ENCODE measurements at regions not wholly inside any gene's neighbourhood (a gene's known extent, or its start where the extent isn't known, plus 50 kb on each side); places are given as distances from the start of the nearest gene placed in this dataset.

DNA sequence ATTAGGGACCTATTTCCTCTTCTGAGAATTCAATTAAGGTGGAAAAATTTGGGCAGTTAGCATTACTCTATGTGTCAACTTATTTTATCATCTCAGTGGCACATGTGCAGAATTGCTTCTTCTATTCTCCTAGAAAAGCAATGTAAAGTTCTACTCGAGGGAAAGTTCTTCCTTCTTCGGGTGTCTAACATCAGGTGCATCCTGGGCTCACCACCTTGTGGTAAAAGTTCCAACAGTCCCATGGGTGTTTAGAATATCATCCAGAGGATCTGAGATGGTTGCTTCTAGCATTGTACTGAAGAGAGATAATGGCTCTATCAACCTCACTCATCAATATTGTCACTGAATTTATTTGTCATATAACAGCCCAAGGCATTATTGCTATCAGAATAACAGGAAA lies 969.7 kb downstream of the PDHA2 start:
- no peaks in the 10 kb centered on the region for H3K79me2 ChIP-seq (ENCODE audit: control insufficient read depth, insufficient read depth, low read length)
- H2BK15ac ChIP-seq (replicated peaks; ENCODE audit: low read depth) = no peak overlapping the region
- H3K27ac ChIP-seq (ENCODE audit: low read depth, low read length) = no peak overlapping the region
- H3K79me1 ChIP-seq (ENCODE audit: low read length) = no peaks in the 10 kb centered on the region
- no CpG with 5 or more reads among the region's 2 CpGs for WGBS (ENCODE audit: extremely low coverage, insufficient coverage, low lambda C conversion rate)
- H3K4ac ChIP-seq (ENCODE audit: low read depth, low read length) = no peak overlapping the region
- H3K4me1 ChIP-seq (ENCODE audit: control insufficient read depth, low read depth, low read length) = no peaks in the 10 kb centered on the region
- H3K4me2 ChIP-seq (ENCODE audit: low read length) = no peak overlapping the region
- no peaks in the 10 kb centered on the region for H3K36me3 ChIP-seq (ENCODE audit: control insufficient read depth, insufficient read depth, low read length)
- no peak overlapping the region for H2BK5ac ChIP-seq (ENCODE audit: low read length)
- no peak overlapping the region for H4K8ac ChIP-seq (ENCODE audit: low read depth, low read length)
- no peak overlapping the region for H3K56ac ChIP-seq (ENCODE audit: low read length)
- no peak for DNase-seq
- H3K4me3 ChIP-seq (ENCODE audit: low read length) = no peak overlapping the region
- no peak overlapping the region for H2AK5ac ChIP-seq (ENCODE audit: low read length)
- no peak overlapping the region for H3K18ac ChIP-seq (ENCODE audit: low read length)
- no peak overlapping the region for H4K5ac ChIP-seq (ENCODE audit: low read length)
- no peak overlapping the region for H3K23ac ChIP-seq (ENCODE audit: low read length)
- H3K9ac ChIP-seq (ENCODE audit: low read length) = no peak overlapping the region
- H3K27me3 ChIP-seq (ENCODE audit: insufficient read depth, low read length, poor library complexity) = no peaks in the 10 kb centered on the region
- H2BK120ac ChIP-seq (ENCODE audit: low read depth, low read length) = no peak overlapping the region

DNA sequence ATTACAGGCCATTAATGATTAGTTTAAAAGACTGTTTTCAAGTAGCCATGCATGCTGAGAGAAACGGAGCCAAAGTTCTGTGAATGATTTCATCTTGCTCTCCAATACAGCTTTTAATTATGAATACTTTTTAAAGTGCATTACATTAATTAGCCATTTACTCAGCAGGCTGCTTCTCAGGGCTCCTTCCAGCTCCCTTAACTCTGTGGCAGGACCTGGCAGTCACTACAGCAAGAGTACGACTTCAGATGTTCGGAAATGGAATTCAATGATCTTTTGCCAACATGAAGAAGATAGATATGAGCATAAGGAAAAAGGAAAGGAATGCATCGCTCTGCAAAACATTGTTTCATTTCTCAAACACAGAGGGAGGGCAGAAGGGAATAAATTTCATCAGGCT lies 987.2 kb downstream of the PDHA2 start:
- Histone ChIP-seq H3K56ac (ENCODE audit: low read length) (no peak overlapping the region), H3K18ac (ENCODE audit: low read length) (no peak overlapping the region), H2BK5ac (ENCODE audit: low read length) (no peak overlapping the region), H3K4me1 (ENCODE audit: control insufficient read depth, low read depth, low read length) (no peaks in the 10 kb centered on the region), H4K8ac (ENCODE audit: low read depth, low read length) (no peak overlapping the region), H3K4ac (ENCODE audit: low read depth, low read length) (no peak overlapping the region), H2BK120ac (ENCODE audit: low read depth, low read length) (no peak overlapping the region), H4K5ac (ENCODE audit: low read length) (no peak overlapping the region), H3K9ac (ENCODE audit: low read length) (no peak overlapping the region), H3K4me2 (ENCODE audit: low read length) (no peak overlapping the region), H2AK5ac (ENCODE audit: low read length) (no peak overlapping the region), H3K4me3 (ENCODE audit: low read length) (no peak overlapping the region), H2BK15ac (replicated peaks; ENCODE audit: low read depth) (no peak overlapping the region), H3K79me2 (ENCODE audit: control insufficient read depth, insufficient read depth, low read length) (no peaks in the 10 kb centered on the region), H3K23ac (ENCODE audit: low read length) (no peak overlapping the region), H3K27me3 (ENCODE audit: insufficient read depth, low read length, poor library complexity) (no peaks in the 10 kb centered on the region), H3K27ac (ENCODE audit: low read depth, low read length) (no peak overlapping the region), H3K36me3 (ENCODE audit: control insufficient read depth, insufficient read depth, low read length) (no peaks in the 10 kb centered on the region), H3K79me1 (ENCODE audit: low read length) (no peaks in the 10 kb centered on the region)
- no peak for DNase-seq
- no CpG with 5 or more reads among the region's 4 CpGs for WGBS (ENCODE audit: extremely low coverage, insufficient coverage, low lambda C conversion rate)

DNA sequence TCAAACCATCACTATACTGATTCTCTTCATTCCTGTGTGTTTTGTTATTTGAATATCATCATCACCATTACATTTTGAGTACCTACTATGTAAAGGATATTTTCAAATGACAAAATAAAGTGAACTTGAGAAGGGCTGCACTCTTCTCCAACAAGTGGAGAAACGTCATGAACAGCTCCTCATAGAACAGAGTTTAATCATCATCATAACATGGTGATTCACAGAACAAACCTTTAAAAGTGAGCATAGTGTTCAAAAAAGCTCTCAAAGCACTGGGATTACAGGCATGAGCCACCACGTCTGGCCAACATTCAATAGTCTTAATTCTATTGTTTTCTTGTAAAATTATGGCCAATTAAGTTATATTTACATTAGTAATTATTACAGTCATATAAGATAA lies 993.9 kb downstream of the PDHA2 start:
- Histone ChIP-seq H2AK5ac (ENCODE audit: low read length) (no peak overlapping the region), H4K8ac (ENCODE audit: low read depth, low read length) (no peak overlapping the region), H3K9ac (ENCODE audit: low read length) (no peak overlapping the region), H2BK120ac (ENCODE audit: low read depth, low read length) (no peak overlapping the region), H4K5ac (ENCODE audit: low read length) (no peak overlapping the region), H3K27ac (ENCODE audit: low read depth, low read length) (no peak overlapping the region), H3K23ac (ENCODE audit: low read length) (no peak overlapping the region), H3K27me3 (ENCODE audit: insufficient read depth, low read length, poor library complexity) (no peaks in the 10 kb centered on the region), H3K56ac (ENCODE audit: low read length) (no peak overlapping the region), H3K36me3 (ENCODE audit: control insufficient read depth, insufficient read depth, low read length) (no peaks in the 10 kb centered on the region), H2BK5ac (ENCODE audit: low read length) (no peak overlapping the region), H3K18ac (ENCODE audit: low read length) (no peak overlapping the region), H3K4ac (ENCODE audit: low read depth, low read length) (no peak overlapping the region), H3K4me2 (ENCODE audit: low read length) (no peak overlapping the region), H3K4me3 (ENCODE audit: low read length) (no peak overlapping the region), H3K79me1 (ENCODE audit: low read length) (no peaks in the 10 kb centered on the region), H2BK15ac (replicated peaks; ENCODE audit: low read depth) (no peak overlapping the region), H3K79me2 (ENCODE audit: control insufficient read depth, insufficient read depth, low read length) (no peaks in the 10 kb centered on the region), H3K4me1 (ENCODE audit: control insufficient read depth, low read depth, low read length) (no peaks in the 10 kb centered on the region)
- no peak for DNase-seq
- WGBS (ENCODE audit: extremely low coverage, insufficient coverage, low lambda C conversion rate) = no CpG with 5 or more reads among the region's 2 CpGs

DNA sequence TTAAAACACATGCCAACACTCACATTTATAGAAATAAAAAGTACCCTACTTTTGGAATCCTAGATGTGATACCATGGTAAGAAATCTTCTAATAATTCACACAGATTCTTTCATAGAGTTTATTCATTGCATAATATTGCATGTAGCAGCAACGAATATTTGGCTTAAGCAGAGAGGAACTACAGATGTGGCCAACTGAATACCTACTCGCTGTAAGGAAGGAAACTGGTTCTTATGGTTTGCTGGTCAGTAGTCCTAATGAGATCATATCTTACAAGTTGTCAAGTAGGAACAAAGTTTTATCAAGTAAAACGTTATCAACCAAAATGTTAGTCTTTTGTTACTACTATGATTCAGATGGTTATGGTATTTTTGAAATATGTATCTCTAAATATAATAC lies 996.1 kb downstream of the PDHA2 start:
- Histone ChIP-seq H3K36me3 (ENCODE audit: control insufficient read depth, insufficient read depth, low read length) (no peaks in the 10 kb centered on the region), H3K9ac (ENCODE audit: low read length) (no peak overlapping the region), H3K79me2 (ENCODE audit: control insufficient read depth, insufficient read depth, low read length) (no peaks in the 10 kb centered on the region), H2BK5ac (ENCODE audit: low read length) (no peak overlapping the region), H3K56ac (ENCODE audit: low read length) (no peak overlapping the region), H3K4ac (ENCODE audit: low read depth, low read length) (no peak overlapping the region), H3K23ac (ENCODE audit: low read length) (no peak overlapping the region), H3K79me1 (ENCODE audit: low read length) (no peaks in the 10 kb centered on the region), H3K4me1 (ENCODE audit: control insufficient read depth, low read depth, low read length) (no peaks in the 10 kb centered on the region), H2BK120ac (ENCODE audit: low read depth, low read length) (no peak overlapping the region), H3K27me3 (ENCODE audit: insufficient read depth, low read length, poor library complexity) (no peaks in the 10 kb centered on the region), H4K5ac (ENCODE audit: low read length) (no peak overlapping the region), H3K27ac (ENCODE audit: low read depth, low read length) (no peak overlapping the region), H3K4me2 (ENCODE audit: low read length) (no peak overlapping the region), H3K4me3 (ENCODE audit: low read length) (no peak overlapping the region), H4K8ac (ENCODE audit: low read depth, low read length) (no peak overlapping the region), H2AK5ac (ENCODE audit: low read length) (no peak overlapping the region), H2BK15ac (replicated peaks; ENCODE audit: low read depth) (no peak overlapping the region), H3K18ac (ENCODE audit: low read length) (no peak overlapping the region)
- WGBS (ENCODE audit: extremely low coverage, insufficient coverage, low lambda C conversion rate) = no CpG with 5 or more reads among the region's 3 CpGs
- no peak for DNase-seq

DNA sequence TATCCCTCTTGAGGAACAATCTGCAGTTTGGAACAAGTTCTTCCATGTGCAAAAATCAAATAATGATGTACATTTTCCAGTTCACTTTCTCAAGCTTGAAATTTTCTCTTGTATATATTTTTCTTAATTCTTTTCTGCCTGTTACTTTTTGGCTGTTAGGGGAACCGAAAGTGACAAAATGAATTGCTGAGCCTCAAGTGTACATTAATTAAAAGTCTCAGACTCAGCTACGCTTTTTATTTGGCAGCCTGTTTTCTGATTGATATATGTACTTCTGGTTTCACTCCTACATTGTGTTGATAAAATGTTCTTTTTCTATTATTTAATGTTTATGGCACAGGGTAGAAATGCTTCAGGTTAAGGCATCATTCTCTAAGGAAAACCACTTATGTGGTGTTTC lies 999.5 kb downstream of the PDHA2 start:
- no peak overlapping the region for H3K9ac ChIP-seq (ENCODE audit: low read length)
- H3K23ac ChIP-seq (ENCODE audit: low read length) = no peak overlapping the region
- H3K36me3 ChIP-seq (ENCODE audit: control insufficient read depth, insufficient read depth, low read length) = no peaks in the 10 kb centered on the region
- H3K27me3 ChIP-seq (ENCODE audit: insufficient read depth, low read length, poor library complexity) = no peaks in the 10 kb centered on the region
- no peak overlapping the region for H4K5ac ChIP-seq (ENCODE audit: low read length)
- H3K18ac ChIP-seq (ENCODE audit: low read length) = no peak overlapping the region
- no peak overlapping the region for H4K8ac ChIP-seq (ENCODE audit: low read depth, low read length)
- no peaks in the 10 kb centered on the region for H3K4me1 ChIP-seq (ENCODE audit: control insufficient read depth, low read depth, low read length)
- no peak overlapping the region for H2BK5ac ChIP-seq (ENCODE audit: low read length)
- no peak overlapping the region for H3K27ac ChIP-seq (ENCODE audit: low read depth, low read length)
- H2BK15ac ChIP-seq (replicated peaks; ENCODE audit: low read depth) = no peak overlapping the region
- H2AK5ac ChIP-seq (ENCODE audit: low read length) = no peak overlapping the region
- H3K4ac ChIP-seq (ENCODE audit: low read depth, low read length) = no peak overlapping the region
- H3K56ac ChIP-seq (ENCODE audit: low read length) = no peak overlapping the region
- no peaks in the 10 kb centered on the region for H3K79me2 ChIP-seq (ENCODE audit: control insufficient read depth, insufficient read depth, low read length)
- no peak for DNase-seq
- no CpG with 5 or more reads among the region's 2 CpGs for WGBS (ENCODE audit: extremely low coverage, insufficient coverage, low lambda C conversion rate)
- no peak overlapping the region for H3K4me3 ChIP-seq (ENCODE audit: low read length)
- no peak overlapping the region for H3K4me2 ChIP-seq (ENCODE audit: low read length)
- no peak overlapping the region for H2BK120ac ChIP-seq (ENCODE audit: low read depth, low read length)
- H3K79me1 ChIP-seq (ENCODE audit: low read length) = no peaks in the 10 kb centered on the region

DNA sequence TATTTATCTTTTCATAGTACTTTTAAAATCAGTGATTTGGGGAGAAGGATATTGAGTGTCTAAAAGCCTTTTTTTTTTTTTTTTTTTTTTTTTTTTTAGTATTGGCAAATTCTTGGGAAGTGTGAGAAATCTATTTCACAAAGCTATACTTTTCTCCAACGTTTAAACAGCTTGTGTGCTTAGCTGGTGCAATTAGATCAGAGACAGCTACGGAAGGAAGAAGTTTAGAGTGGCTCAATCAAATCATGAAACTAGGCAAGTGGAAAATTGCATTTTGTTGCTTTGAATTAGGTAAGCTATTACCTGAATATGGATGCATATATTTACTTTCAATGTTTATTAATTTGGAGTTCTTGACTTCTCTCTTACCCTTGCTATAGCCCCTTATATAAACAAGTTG lies 1001.9 kb downstream of the PDHA2 start:
- Histone ChIP-seq H3K36me3 (ENCODE audit: control insufficient read depth, insufficient read depth, low read length) (no peaks in the 10 kb centered on the region), H3K4me2 (ENCODE audit: low read length) (no peak overlapping the region), H3K79me2 (ENCODE audit: control insufficient read depth, insufficient read depth, low read length) (no peaks in the 10 kb centered on the region), H3K4me3 (ENCODE audit: low read length) (no peak overlapping the region), H3K27ac (ENCODE audit: low read depth, low read length) (no peak overlapping the region), H3K79me1 (ENCODE audit: low read length) (no peaks in the 10 kb centered on the region), H3K56ac (ENCODE audit: low read length) (no peak overlapping the region), H4K5ac (ENCODE audit: low read length) (no peak overlapping the region), H2BK120ac (ENCODE audit: low read depth, low read length) (no peak overlapping the region), H3K23ac (ENCODE audit: low read length) (no peak overlapping the region), H3K27me3 (ENCODE audit: insufficient read depth, low read length, poor library complexity) (no peaks in the 10 kb centered on the region), H4K8ac (ENCODE audit: low read depth, low read length) (no peak overlapping the region), H3K4ac (ENCODE audit: low read depth, low read length) (no peak overlapping the region), H2AK5ac (ENCODE audit: low read length) (no peak overlapping the region), H2BK15ac (replicated peaks; ENCODE audit: low read depth) (no peak overlapping the region), H3K4me1 (ENCODE audit: control insufficient read depth, low read depth, low read length) (no peaks in the 10 kb centered on the region), H3K18ac (ENCODE audit: low read length) (no peak overlapping the region), H3K9ac (ENCODE audit: low read length) (no peak overlapping the region), H2BK5ac (ENCODE audit: low read length) (no peak overlapping the region)
- no peak for DNase-seq
- WGBS (ENCODE audit: extremely low coverage, insufficient coverage, low lambda C conversion rate) = no CpG with 5 or more reads among the region's 2 CpGs
